Neural progenitor cell (in vitro differentiated cells): ENCODE measurements at regions not wholly inside any gene's neighbourhood (a gene's known extent, or its start where the extent isn't known, plus 50 kb on each side); places are given as distances from the start of the nearest gene placed in this dataset.

ENCODE experiments used
- DNase-seq: peaks from one replicate; pipeline ENCODE4 v3.0.0-alpha.2; 2016; ENCODE audit warnings: low spot score
- H2AFZ ChIP-seq: fragments of 200-600 bp; sonication (generic); replicated peaks from 2 replicates; pipeline ENCODE4 v1.6.1; 2016; ENCODE audit warnings: antibody characterized with exemption
- H3F3A ChIP-seq: fragments of 200-600 bp; sonication (generic); 2 replicates; pipeline ENCODE4 v1.6.1; 2016; ENCODE audit warnings: antibody characterized with exemption, low read depth
- H3K27ac ChIP-seq: fragments of 200-600 bp; sonication (generic); 2 replicates; pipeline ENCODE4 v1.5.1; 2016; ENCODE audit warnings: mild to moderate bottlenecking
- H3K27me3 ChIP-seq: fragments of 200-600 bp; sonication (generic); 2 replicates; pipeline ENCODE4 v1.6.1; 2016; ENCODE audit warnings: mild to moderate bottlenecking, moderate library complexity
- H3K36me3 ChIP-seq: fragments of 200-600 bp; sonication (generic); 2 replicates; pipeline ENCODE4 v1.5.1; 2016
- H3K4me1 ChIP-seq: fragments of 200-600 bp; sonication (generic); 2 replicates; pipeline ENCODE4 v1.6.1; 2016; ENCODE audit warnings: mixed run types
- H3K4me2 ChIP-seq: fragments of 200-600 bp; sonication (generic); 2 replicates; pipeline ENCODE4 v1.6.1; 2016
- H3K4me3 ChIP-seq: fragments of 200-600 bp; sonication (generic); 2 replicates; pipeline ENCODE4 v1.5.1; 2016
- H3K79me2 ChIP-seq: fragments of 200-600 bp; sonication (generic); 2 replicates; pipeline ENCODE4 v1.6.1; 2016; ENCODE audit warnings: low read depth
- H3K9ac ChIP-seq: fragments of 200-600 bp; sonication (generic); 2 replicates; pipeline ENCODE4 v1.6.1; 2016
- H3K9me3 ChIP-seq: fragments of 200-600 bp; sonication (generic); 2 replicates; pipeline ENCODE4 v1.5.1; 2016; ENCODE audit warnings: low read depth
- H4K20me1 ChIP-seq: fragments of 200-600 bp; sonication (generic); 2 replicates; pipeline ENCODE4 v1.6.1; 2016; ENCODE audit warnings: low read depth
- H3K27ac Mint-ChIP-seq: 3 replicates; pipeline ENCODE4 v1.8.0; 2021; ENCODE audit warnings: mixed read lengths
- H3K27me3 Mint-ChIP-seq: 2 replicates; pipeline ENCODE4 v1.8.0; 2022; ENCODE audit warnings: low read depth, mild to moderate bottlenecking, inconsistent platforms, moderate library complexity, mixed read lengths; ENCODE audit not compliant: insufficient read depth
- H3K36me3 Mint-ChIP-seq: 3 replicates; pipeline ENCODE4 v1.8.0; 2021; ENCODE audit warnings: mixed read lengths
- H3K4me1 Mint-ChIP-seq: 3 replicates; pipeline ENCODE4 v1.8.0; 2021; ENCODE audit warnings: mixed read lengths
- H3K4me3 Mint-ChIP-seq: 3 replicates; pipeline ENCODE4 v1.8.0; 2021; ENCODE audit warnings: mild to moderate bottlenecking, moderate library complexity, mixed read lengths
- H3K9me3 Mint-ChIP-seq: 3 replicates; pipeline ENCODE4 v1.8.0; 2020; ENCODE audit warnings: mixed read lengths
- EZH2 ChIP-seq: fragments of 200-600 bp; sonication (generic); IDR thresholded peaks from 2 replicates; pipeline ENCODE4 v1.6.1; 2017; ENCODE audit warnings: antibody characterized with exemption, mild to moderate bottlenecking, moderate library complexity
- EZH2phosphoT487 ChIP-seq: fragments of 200-600 bp; sonication (generic); IDR thresholded peaks from 2 replicates; pipeline ENCODE4 v1.6.1; 2017; ENCODE audit warnings: antibody characterized with exemption
- TF ChIP-seq, protein P1 (sequence below): fragments of 200-600 bp; sonication (generic); IDR thresholded peaks from 2 replicates; pipeline ENCODE4 v1.5.1; 2017; ENCODE audit warnings: antibody characterized with exemption, mild to moderate bottlenecking

DNA sequence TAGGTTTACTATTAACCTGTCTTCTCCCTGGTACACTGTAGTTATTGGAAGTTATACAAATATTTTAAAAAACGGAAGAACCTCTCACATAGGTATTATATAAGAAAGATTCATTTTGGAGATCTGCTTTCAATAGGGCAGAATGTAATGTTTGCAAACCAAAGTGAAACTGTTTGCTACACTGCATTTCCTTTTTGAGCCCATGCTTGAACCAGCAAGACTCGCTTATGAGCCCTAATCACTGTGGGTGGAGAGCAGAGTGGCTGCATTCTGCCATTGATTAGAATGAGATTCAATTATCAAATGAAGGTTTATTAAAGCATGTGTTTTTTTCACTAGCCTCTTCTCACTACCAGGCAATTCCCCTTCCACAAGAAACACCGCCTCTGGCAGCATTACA lies 589.7 kb downstream of the CDH11 start:
- Histone ChIP-seq H3K36me3 (no peaks in the 10 kb centered on the region), H3K79me2 (no peaks in the 10 kb centered on the region), H3K27me3 (no peaks in the 10 kb centered on the region), H3F3A (no peaks in the 10 kb centered on the region), H3K4me3 (no peak overlapping the region), H3K9me3 (no peaks in the 10 kb centered on the region), H3K27ac (no peak overlapping the region), H3K4me2 (no peak overlapping the region), H3K9ac (no peak overlapping the region), H4K20me1 (no peaks in the 10 kb centered on the region), H3K4me1 (peaks cover 13% of the 10 kb centered on the region), H2AFZ (no peak overlapping the region)
- Mint-ChIP-seq H3K4me1 (peaks cover 20% of the 10 kb centered on the region), H3K27me3 (peaks cover 2% of the 10 kb centered on the region), H3K4me3 (no peak overlapping the region), H3K27ac (no peak overlapping the region), H3K9me3 (peaks cover 3% of the 10 kb centered on the region), H3K36me3 (no peaks in the 10 kb centered on the region)
- no peak for DNase-seq
- TF ChIP-seq EZH2phosphoT487: no peak
- TF ChIP-seq, protein P1, sequence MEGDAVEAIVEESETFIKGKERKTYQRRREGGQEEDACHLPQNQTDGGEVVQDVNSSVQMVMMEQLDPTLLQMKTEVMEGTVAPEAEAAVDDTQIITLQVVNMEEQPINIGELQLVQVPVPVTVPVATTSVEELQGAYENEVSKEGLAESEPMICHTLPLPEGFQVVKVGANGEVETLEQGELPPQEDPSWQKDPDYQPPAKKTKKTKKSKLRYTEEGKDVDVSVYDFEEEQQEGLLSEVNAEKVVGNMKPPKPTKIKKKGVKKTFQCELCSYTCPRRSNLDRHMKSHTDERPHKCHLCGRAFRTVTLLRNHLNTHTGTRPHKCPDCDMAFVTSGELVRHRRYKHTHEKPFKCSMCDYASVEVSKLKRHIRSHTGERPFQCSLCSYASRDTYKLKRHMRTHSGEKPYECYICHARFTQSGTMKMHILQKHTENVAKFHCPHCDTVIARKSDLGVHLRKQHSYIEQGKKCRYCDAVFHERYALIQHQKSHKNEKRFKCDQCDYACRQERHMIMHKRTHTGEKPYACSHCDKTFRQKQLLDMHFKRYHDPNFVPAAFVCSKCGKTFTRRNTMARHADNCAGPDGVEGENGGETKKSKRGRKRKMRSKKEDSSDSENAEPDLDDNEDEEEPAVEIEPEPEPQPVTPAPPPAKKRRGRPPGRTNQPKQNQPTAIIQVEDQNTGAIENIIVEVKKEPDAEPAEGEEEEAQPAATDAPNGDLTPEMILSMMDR: no peak
- TF ChIP-seq EZH2: no peak

DNA sequence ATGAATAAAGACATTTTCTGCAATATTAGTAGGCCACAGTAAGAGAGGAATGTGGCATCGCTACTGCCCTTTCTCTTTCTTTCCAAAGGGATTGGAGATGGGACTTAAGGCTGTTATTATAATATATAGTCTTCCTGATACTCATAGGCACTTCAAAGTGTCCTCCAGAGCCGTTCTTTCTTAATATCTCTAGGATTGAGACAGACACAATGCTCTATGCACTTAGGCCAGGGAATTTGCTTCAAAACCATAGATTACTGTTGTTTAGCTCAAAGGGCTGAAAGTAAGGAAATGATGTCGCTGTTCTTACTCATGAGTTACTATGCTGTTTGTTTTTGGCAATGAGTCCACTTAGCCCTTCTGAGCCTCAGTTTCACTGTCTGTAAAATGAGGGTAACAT lies 590.5 kb downstream of the CDH11 start:
- Mint-ChIP-seq H3K27ac (no peak overlapping the region), H3K9me3 (peaks cover 3% of the 10 kb centered on the region), H3K4me3 (no peak overlapping the region), H3K36me3 (no peaks in the 10 kb centered on the region), H3K27me3 (peaks cover 2% of the 10 kb centered on the region), H3K4me1 (peaks cover 20% of the 10 kb centered on the region)
- no peak overlapping the region for H3K9ac ChIP-seq
- no peak overlapping the region for H3K4me3 ChIP-seq
- DNase-seq: no peak
- no peak overlapping the region for H3K27ac ChIP-seq
- no peaks in the 10 kb centered on the region for H3K36me3 ChIP-seq
- no peaks in the 10 kb centered on the region for H4K20me1 ChIP-seq
- no peaks in the 10 kb centered on the region for H3F3A ChIP-seq
- H2AFZ ChIP-seq: no peak overlapping the region
- H3K27me3 ChIP-seq: no peaks in the 10 kb centered on the region
- no peak overlapping the region for H3K4me2 ChIP-seq
- TF ChIP-seq, protein P1: no peak
- TF ChIP-seq EZH2phosphoT487 (no peak), EZH2 (no peak)
- no peaks in the 10 kb centered on the region for H3K79me2 ChIP-seq
- H3K4me1 ChIP-seq: peaks cover 13% of the 10 kb centered on the region
- no peaks in the 10 kb centered on the region for H3K9me3 ChIP-seq

DNA sequence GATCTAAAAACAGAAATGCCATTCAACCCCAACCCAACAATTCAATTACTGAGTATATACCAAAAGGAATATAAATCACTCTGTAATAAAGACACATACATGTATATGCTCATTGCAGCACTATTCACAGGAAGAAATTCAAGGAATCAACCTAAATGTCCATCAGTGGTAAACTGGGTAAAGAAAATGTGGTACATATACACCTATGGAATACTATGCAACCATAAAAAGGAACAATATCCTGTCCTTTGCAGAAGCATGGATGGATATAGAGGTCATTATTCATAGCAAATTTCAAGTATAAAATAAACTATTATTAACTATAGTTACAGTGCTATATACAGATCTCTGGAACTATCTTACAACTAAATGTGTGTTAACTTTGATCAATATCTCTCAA lies 599.3 kb downstream of the CDH11 start:
- no peak overlapping the region for H3K27ac Mint-ChIP-seq
- TF ChIP-seq EZH2: no peak
- TF ChIP-seq, protein P1: no peak
- no peak for TF ChIP-seq EZH2phosphoT487
- no peaks in the 10 kb centered on the region for H3K27me3 Mint-ChIP-seq

DNA sequence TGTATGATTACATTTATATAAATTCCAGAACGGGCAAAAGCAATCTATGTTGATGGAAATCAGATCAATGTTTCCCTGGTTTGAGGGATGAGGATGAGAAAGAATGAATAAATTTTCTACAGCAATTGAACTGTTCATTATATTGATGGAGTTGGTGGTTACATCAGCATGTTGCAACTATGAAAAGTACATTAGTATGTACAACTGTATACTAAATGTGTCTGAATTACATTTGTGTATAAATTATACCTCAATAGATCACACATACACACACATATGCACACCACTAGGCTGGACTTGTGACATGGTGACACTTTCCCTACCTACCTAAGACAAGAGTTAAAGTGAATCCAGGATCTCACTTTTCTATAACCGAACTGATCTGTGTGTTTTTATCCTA lies 608.0 kb downstream of the CDH11 start:
- no peak overlapping the region for H3K27ac Mint-ChIP-seq
- Histone ChIP-seq H2AFZ (no peak overlapping the region), H3F3A (no peaks in the 10 kb centered on the region), H3K4me3 (no peak overlapping the region), H3K4me1 (no peaks in the 10 kb centered on the region), H4K20me1 (no peaks in the 10 kb centered on the region), H3K9ac (no peak overlapping the region), H3K79me2 (no peaks in the 10 kb centered on the region), H3K36me3 (no peaks in the 10 kb centered on the region), H3K4me2 (no peak overlapping the region), H3K27me3 (no peaks in the 10 kb centered on the region), H3K27ac (no peak overlapping the region), H3K9me3 (no peaks in the 10 kb centered on the region)
- peaks cover 2% of the 10 kb centered on the region for H3K36me3 Mint-ChIP-seq
- no peaks in the 10 kb centered on the region for H3K4me1 Mint-ChIP-seq
- no peaks in the 10 kb centered on the region for H3K9me3 Mint-ChIP-seq
- DNase-seq: no peak
- no peak overlapping the region for H3K4me3 Mint-ChIP-seq
- peaks cover 3% of the 10 kb centered on the region for H3K27me3 Mint-ChIP-seq
- no peak for TF ChIP-seq EZH2
- TF ChIP-seq EZH2phosphoT487: no peak

More for the DNA sequence above, 599.3 kb downstream of the CDH11 start:
- no peaks in the 10 kb centered on the region for H3K27me3 ChIP-seq
- no peak overlapping the region for H3K27ac ChIP-seq
- no peak overlapping the region for H3K4me2 ChIP-seq
- no peak overlapping the region for H3K9ac ChIP-seq
- H3K9me3 Mint-ChIP-seq: no peaks in the 10 kb centered on the region
- H3K4me1 ChIP-seq: no peaks in the 10 kb centered on the region
- no peaks in the 10 kb centered on the region for H3K79me2 ChIP-seq
- no peaks in the 10 kb centered on the region for H3K4me1 Mint-ChIP-seq
- no peaks in the 10 kb centered on the region for H4K20me1 ChIP-seq
- H3K4me3 Mint-ChIP-seq: no peak overlapping the region
- peaks cover 5% of the 10 kb centered on the region for H3K9me3 ChIP-seq
- no peak for DNase-seq
- H3F3A ChIP-seq: no peaks in the 10 kb centered on the region
- no peaks in the 10 kb centered on the region for H3K36me3 Mint-ChIP-seq
- H3K36me3 ChIP-seq: no peaks in the 10 kb centered on the region
- no peak overlapping the region for H2AFZ ChIP-seq
- H3K4me3 ChIP-seq: no peak overlapping the region
